Peyer's patch (tissue), 4 donors: ENCODE measurements at regions not wholly inside any gene's neighbourhood (a gene's known extent, or its start where the extent isn't known, plus 50 kb on each side); places are given as distances from the start of the nearest gene placed in this dataset.

Source experiments
- POLR2A ChIP-seq, 2 donors: fragments of 450-650 bp; IDR thresholded peaks; one replicate each; pipeline ENCODE4 v1.5.1; 2017; ENCODE audit warnings: antibody characterized with exemption in 2 of 2, mild to moderate bottlenecking in 2 of 2, moderate library complexity in 2 of 2
- TF ChIP-seq, protein P1 (sequence below), 6 experiments: fragments of 450-650 bp in 4 of 6; fragments of 200-600 bp in 2 of 6; sonication (generic) in 1 of 6; IDR thresholded peaks; one replicate each; pipeline ENCODE4 v1.5.1; 2017 to 2019; ENCODE audit warnings: antibody characterized with exemption in 6 of 6, mild to moderate bottlenecking in 3 of 6, moderate library complexity in 1 of 6

GRCh38 chr15:29638781-29639180 is 183.5 kb downstream of the TJP1 start:
- TF ChIP-seq, protein P1, sequence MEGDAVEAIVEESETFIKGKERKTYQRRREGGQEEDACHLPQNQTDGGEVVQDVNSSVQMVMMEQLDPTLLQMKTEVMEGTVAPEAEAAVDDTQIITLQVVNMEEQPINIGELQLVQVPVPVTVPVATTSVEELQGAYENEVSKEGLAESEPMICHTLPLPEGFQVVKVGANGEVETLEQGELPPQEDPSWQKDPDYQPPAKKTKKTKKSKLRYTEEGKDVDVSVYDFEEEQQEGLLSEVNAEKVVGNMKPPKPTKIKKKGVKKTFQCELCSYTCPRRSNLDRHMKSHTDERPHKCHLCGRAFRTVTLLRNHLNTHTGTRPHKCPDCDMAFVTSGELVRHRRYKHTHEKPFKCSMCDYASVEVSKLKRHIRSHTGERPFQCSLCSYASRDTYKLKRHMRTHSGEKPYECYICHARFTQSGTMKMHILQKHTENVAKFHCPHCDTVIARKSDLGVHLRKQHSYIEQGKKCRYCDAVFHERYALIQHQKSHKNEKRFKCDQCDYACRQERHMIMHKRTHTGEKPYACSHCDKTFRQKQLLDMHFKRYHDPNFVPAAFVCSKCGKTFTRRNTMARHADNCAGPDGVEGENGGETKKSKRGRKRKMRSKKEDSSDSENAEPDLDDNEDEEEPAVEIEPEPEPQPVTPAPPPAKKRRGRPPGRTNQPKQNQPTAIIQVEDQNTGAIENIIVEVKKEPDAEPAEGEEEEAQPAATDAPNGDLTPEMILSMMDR (IDR thresholded peaks at IDR 0.05) = no peak
- no peak for TF ChIP-seq POLR2A (IDR thresholded peaks at IDR 0.05)
